ENCODE measurements at regions not wholly inside any gene's neighbourhood (a gene's known extent, or its start where the extent isn't known, plus 50 kb on each side); places are given as distances from the start of the nearest gene placed in this dataset.

DNA sequence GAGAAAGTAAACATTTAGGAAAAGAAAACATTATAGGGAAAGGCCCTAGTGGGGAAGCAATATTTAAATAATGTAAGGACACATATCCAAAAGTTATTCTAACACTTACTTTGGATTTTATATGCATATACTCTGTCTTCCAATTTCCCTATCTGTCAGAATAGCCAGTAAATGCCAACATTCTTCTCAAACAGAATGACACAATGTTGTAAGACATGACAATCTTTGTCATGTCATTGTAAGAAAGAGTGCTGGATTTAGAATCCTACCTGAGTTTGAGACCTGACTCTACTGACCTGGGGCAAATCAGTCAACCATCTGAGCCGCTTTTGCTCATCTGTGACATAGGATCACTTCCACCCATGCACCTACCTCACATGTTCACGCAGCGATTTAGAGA lies 198.3 kb downstream of the PHLDA1 start:
- Histone ChIP-seq H3F3A (ENCODE audit: low read depth) (no peaks in the 10 kb centered on the region), H3K4me1 (ENCODE audit: insufficient read depth, low read length, poor library complexity, severe bottlenecking) (no peaks in the 10 kb centered on the region), H3K4me2 (ENCODE audit: low read depth, low read length, poor library complexity, severe bottlenecking) (no peak overlapping the region), H4K20me1 (ENCODE audit: insufficient read depth, low read length, poor library complexity, severe bottlenecking) (no peaks in the 10 kb centered on the region), H3K9me3 (ENCODE audit: insufficient read depth, low read depth, low read length) (no peaks in the 10 kb centered on the region), H3K79me2 (ENCODE audit: insufficient read depth, low read length) (no peaks in the 10 kb centered on the region), H3K4me3 (ENCODE audit: low read length, poor library complexity, severe bottlenecking) (no peak overlapping the region), H3K36me3 (ENCODE audit: insufficient read depth, low read length) (no peaks in the 10 kb centered on the region), H3K9ac (ENCODE audit: low read depth, low read length, poor library complexity, severe bottlenecking) (no peak overlapping the region), H3K9me2 (replicated peaks; ENCODE audit: low read depth, low read length) (no peaks in the 10 kb centered on the region), H2AFZ (ENCODE audit: low read length) (no peak overlapping the region), H3K27me3 (ENCODE audit: insufficient read depth, low read length, poor library complexity, severe bottlenecking) (peaks cover 8% of the 10 kb centered on the region)
- TF ChIP-seq EZH2phosphoT487 (IDR thresholded peaks at IDR 0.05; ENCODE audit: borderline replicate concordance), result no peak
- no peak for TF ChIP-seq CTCF (conservative IDR thresholded peaks at IDR 0.05; ENCODE audit: low read length)

DNA sequence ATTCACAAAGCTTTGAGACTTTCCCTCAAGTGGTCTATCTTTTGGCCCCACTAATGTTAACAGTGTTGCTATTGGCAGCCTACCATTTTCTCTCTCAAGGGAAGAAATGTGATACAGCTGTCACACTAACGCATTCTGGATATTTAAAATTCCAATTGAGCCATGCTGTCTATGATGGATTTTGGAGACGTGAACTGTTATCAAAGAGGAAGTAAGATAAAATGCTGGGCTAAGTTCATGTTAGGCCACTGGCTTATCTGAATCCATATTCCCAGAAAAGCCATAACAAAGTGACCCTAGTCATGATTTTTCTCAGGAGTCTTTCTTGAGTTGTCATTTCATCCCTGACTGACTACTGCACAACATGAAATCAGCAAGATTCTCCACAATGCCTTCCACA lies 200.2 kb downstream of the PHLDA1 start:
- no peaks in the 10 kb centered on the region for H3K9me2 ChIP-seq (replicated peaks; ENCODE audit: low read depth, low read length)
- no peak overlapping the region for H3K4me2 ChIP-seq (ENCODE audit: low read depth, low read length, poor library complexity, severe bottlenecking)
- no peaks in the 10 kb centered on the region for H3K36me3 ChIP-seq (ENCODE audit: insufficient read depth, low read length)
- no peaks in the 10 kb centered on the region for H4K20me1 ChIP-seq (ENCODE audit: insufficient read depth, low read length, poor library complexity, severe bottlenecking)
- H3F3A ChIP-seq (ENCODE audit: low read depth), result no peaks in the 10 kb centered on the region
- no peak for TF ChIP-seq EZH2phosphoT487 (IDR thresholded peaks at IDR 0.05; ENCODE audit: borderline replicate concordance)
- no peak for TF ChIP-seq CTCF (conservative IDR thresholded peaks at IDR 0.05; ENCODE audit: low read length)
- no peak overlapping the region for H3K4me3 ChIP-seq (ENCODE audit: low read length, poor library complexity, severe bottlenecking)
- H3K79me2 ChIP-seq (ENCODE audit: insufficient read depth, low read length), result no peaks in the 10 kb centered on the region
- no peak overlapping the region for H2AFZ ChIP-seq (ENCODE audit: low read length)
- H3K4me1 ChIP-seq (ENCODE audit: insufficient read depth, low read length, poor library complexity, severe bottlenecking), result no peaks in the 10 kb centered on the region
- no peak overlapping the region for H3K9ac ChIP-seq (ENCODE audit: low read depth, low read length, poor library complexity, severe bottlenecking)
- peaks cover 26% of the 10 kb centered on the region for H3K27me3 ChIP-seq (ENCODE audit: insufficient read depth, low read length, poor library complexity, severe bottlenecking)
- H3K9me3 ChIP-seq (ENCODE audit: insufficient read depth, low read depth, low read length), result no peaks in the 10 kb centered on the region

- H3K27me3 ChIP-seq (ENCODE audit: insufficient read depth, low read length, poor library complexity, severe bottlenecking), result peaks cover 64% of the 10 kb centered on the region
- H3K79me2 ChIP-seq (ENCODE audit: insufficient read depth, low read length), result no peaks in the 10 kb centered on the region
- no peaks in the 10 kb centered on the region for H4K20me1 ChIP-seq (ENCODE audit: insufficient read depth, low read length, poor library complexity, severe bottlenecking)
- no peaks in the 10 kb centered on the region for H3K9me3 ChIP-seq (ENCODE audit: insufficient read depth, low read depth, low read length)
- peaks cover 9% of the 10 kb centered on the region for H3K4me1 ChIP-seq (ENCODE audit: insufficient read depth, low read length, poor library complexity, severe bottlenecking)
- H2AFZ ChIP-seq (ENCODE audit: low read length), result no peak overlapping the region
- H3K9ac ChIP-seq (ENCODE audit: low read depth, low read length, poor library complexity, severe bottlenecking), result no peak overlapping the region
- TF ChIP-seq CTCF (conservative IDR thresholded peaks at IDR 0.05; ENCODE audit: low read length) (no peak), EZH2phosphoT487 (IDR thresholded peaks at IDR 0.05; ENCODE audit: borderline replicate concordance) (no peak)
- no peak overlapping the region for H3K4me2 ChIP-seq (ENCODE audit: low read depth, low read length, poor library complexity, severe bottlenecking)
- no peaks in the 10 kb centered on the region for H3K9me2 ChIP-seq (replicated peaks; ENCODE audit: low read depth, low read length)
- no peaks in the 10 kb centered on the region for H3K36me3 ChIP-seq (ENCODE audit: insufficient read depth, low read length)
- H3F3A ChIP-seq (ENCODE audit: low read depth), result no peaks in the 10 kb centered on the region
- H3K4me3 ChIP-seq (ENCODE audit: low read length, poor library complexity, severe bottlenecking), result no peak overlapping the region
Measured at GRCh38 chr12:75827061-75827460, 204.5 kb downstream of the PHLDA1 start.

All from Loucy (cell line).